ENCODE measurements at regions not wholly inside any gene's neighbourhood (a gene's known extent, or its start where the extent isn't known, plus 50 kb on each side); places are given as distances from the start of the nearest gene placed in this dataset.
"Not testable (repeated sequence)": the region's sequence is repeated elsewhere in the genome, so short reads cannot be mapped to it uniquely, and the experiment has no call there.

- FAIRE-seq (no peak), DNase-seq (ENCODE audit: low spot score in 2 of 2) (no peak)
These were observed 81.8 kb upstream of the MAP3K1 start for GRCh38 chr5:56733580-56733979.

DNA sequence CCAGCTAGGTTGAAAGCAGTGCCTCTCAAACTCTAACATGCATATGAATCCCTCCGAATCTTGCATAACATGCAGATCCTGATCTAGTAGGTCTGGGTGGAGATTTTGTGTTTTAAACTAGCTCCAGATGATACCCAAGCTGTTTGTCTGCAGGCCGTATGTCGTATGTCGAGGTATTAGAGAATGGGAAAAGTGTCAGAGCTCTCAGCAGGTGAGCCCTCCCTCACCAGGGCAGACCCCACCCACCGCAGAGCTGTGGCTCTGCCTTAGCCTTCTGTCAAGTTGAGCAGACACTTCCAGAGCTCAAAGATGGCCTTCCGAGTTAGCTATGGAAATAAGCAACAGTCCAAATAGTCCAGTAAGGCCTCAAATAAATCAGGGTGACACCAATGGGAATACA is 83.2 kb upstream of the MAP3K1 start:
- DNase-seq (ENCODE audit: low spot score in 2 of 2) (no peak), FAIRE-seq (no peak)

GRCh38 chr5:56731473-56731872 is 83.9 kb upstream of the MAP3K1 start:
- not testable (repeated sequence) for DNase-seq (ENCODE audit: low spot score in 2 of 2); FAIRE-seq

- DNase-seq (ENCODE audit: low spot score in 2 of 2): no peak
- FAIRE-seq: no peak
These were observed 85.9 kb upstream of the MAP3K1 start for GRCh38 chr5:56729488-56729887.

DNA sequence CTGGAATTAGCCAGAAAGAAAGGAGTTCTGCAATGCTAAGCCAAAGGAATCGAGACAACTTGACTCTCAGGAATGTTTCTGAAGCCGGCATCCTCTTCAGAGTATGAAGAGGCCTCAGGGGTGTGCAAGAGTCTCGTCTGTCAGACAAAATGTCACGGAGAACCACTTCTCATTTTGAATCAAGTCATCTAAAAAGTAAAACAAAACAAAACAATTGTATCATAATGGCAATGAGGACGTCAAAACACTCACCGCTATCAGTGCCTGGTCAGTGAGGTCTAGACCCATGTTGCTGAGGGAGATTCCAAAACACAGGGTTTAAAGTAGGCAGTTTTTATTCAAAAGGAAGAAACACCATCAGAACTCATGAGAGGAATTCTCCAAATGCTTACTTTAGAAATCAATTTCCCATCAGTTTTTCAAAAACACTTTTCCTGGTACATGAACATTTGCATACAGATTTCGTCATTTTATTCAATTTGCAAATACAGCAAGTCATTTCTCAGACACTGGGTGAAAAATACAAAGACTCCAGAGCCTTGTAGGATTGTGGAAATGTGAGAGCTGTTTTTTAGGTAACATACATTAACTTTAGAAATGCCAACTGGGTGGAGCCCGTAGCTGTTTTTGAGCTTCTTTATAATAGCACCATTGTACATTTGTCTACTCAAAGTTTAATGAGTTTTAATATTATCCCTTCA is 89.5 kb upstream of the MAP3K1 start:
- no peak for FAIRE-seq

GRCh38 chr5:56724857-56725256 is 90.5 kb upstream of the MAP3K1 start:
- FAIRE-seq; DNase-seq (ENCODE audit: low spot score in 2 of 2): not testable (repeated sequence)

More for the DNA sequence above, 89.5 kb upstream of the MAP3K1 start:
- DNase-seq (ENCODE audit: low spot score in 2 of 2): no peak

DNA sequence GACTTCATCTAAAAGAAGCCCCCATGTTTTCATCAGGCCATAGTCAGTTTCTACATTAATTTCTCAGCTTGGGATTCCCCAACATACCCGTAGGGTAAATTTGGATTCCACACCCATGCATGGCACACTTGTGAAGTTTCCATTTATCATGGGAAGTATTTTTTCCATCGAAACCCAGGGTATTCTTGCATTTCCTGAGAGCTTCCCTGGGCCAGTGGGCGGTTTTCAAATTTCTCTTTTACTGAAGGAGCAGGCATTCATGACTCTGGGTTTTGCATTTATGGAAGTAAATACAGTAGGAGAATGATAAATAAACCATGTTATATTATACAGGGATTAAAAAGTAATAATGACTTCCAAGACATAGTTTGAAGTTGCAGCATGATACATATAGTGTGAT is 93.0 kb upstream of the MAP3K1 start:
- FAIRE-seq: no peak
- no peak for DNase-seq (ENCODE audit: low spot score in 2 of 2)

DNA sequence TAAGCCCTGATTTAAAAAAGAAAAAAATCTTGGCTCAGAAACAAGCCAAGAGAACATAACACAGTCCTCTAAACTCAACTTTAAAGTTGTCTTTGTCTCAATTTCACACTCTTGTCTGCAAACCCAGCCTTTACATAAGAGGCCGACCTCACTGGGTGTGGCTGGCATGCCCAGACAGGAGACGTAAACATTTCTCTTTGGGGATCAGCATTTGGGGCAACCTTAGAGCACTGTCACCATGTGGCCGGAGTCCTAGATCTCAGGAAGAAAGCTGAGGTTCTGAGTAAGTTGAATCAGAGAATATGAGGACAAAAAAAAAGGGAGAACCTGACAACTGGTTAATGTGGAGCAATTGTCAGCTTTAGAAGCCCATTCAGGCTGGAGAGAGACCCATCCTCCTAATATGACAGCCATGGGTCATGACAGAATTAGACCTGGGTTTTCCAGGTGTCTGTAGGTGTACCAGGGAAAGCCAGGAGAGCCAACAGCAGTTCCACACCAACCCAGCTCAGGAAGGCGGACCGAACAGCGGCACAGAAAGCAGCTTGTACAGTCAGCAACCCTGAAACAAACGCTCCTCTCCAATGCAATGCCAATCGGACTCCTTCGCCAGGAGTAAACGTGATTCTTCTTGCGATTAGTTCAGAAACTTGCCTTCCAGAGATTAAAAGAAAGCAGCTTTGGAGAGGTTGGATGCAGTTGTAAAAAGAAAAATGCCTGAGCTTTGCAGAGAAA is 97.9 kb upstream of the MAP3K1 start:
- no peak for DNase-seq (ENCODE audit: low spot score in 2 of 2)
- no peak for FAIRE-seq

DNA sequence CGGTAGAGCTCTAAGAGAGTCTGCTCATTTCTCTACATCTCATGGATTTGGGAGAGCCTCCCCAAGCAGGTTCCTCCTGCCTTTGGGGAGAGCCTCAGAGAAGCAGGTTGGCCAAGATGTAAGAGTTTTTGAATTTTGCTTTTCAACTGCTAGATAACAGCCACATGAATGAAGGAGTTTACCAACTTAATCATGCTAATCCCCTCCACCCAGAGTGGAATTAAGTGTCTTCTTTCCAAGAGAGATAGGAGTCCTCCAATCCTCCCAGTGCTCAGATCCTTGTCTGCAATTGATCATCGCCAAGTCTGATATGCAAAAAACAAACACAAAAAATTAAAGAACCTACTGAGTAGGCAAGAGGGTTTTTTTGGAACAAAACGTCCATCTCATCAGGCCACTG is 99.4 kb upstream of the MAP3K1 start:
- DNase-seq (ENCODE audit: low spot score in 2 of 2) (no peak), FAIRE-seq (no peak)

- no peak for FAIRE-seq
- no peak for DNase-seq (ENCODE audit: low spot score in 2 of 2)
These were observed 102.3 kb upstream of the MAP3K1 start for GRCh38 chr5:56712895-56713591.

GRCh38 chr5:56710826-56711590 is 104.3 kb upstream of the MAP3K1 start:
- no peak for DNase-seq (ENCODE audit: low spot score in 2 of 2)
- no peak for FAIRE-seq

- FAIRE-seq (no peak), DNase-seq (ENCODE audit: low spot score in 2 of 2) (no peak)
These were observed 108.8 kb upstream of the MAP3K1 start for GRCh38 chr5:56706504-56706903.

- no peak for FAIRE-seq
- no peak for DNase-seq (ENCODE audit: low spot score in 2 of 2)
These were observed 110.1 kb upstream of the MAP3K1 start for GRCh38 chr5:56705217-56705616.

DNA sequence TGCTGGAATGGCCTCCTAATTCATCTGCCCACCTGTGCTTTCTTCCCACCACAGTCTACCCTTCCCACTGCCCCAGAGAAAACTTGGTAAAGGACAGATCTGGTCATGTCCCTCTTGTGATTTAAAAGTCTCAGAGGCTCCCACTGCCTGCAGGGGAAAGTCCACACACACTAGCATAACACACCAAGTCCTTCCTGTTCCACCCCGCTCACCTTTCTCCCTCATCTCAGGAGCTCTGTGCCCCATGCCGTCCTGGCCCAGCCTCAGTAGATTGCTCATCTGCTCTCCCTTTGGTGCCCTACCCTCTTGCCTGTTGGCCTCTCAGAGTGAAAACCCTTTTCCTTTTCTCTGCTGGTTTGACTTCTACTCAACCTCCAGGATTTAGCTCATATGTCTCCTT is 111.4 kb upstream of the MAP3K1 start:
- FAIRE-seq: no peak
- DNase-seq (ENCODE audit: low spot score in 2 of 2): no peak

GRCh38 chr5:56700711-56701110 is 114.6 kb upstream of the MAP3K1 start:
- DNase-seq (ENCODE audit: low spot score in 2 of 2): no peak
- FAIRE-seq: no peak

DNA sequence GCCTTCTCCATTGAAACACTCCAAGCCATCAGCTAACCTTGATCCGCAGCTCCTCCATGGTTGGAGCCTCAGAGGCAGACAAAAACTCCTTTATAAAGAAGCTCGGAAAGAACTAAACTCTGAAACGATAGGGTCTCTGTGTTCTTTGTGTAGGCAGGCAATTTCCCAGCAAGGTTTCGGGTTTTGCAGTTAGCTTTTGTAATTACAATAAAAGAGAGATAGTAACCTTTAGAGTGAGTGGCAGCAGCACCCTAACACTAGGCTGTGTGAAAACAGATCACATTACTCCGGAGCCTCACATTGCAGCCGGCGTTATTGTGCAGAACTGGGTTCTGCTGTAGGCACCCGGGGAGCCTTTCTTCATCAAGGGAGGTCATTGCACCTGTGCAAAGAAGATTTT is 115.8 kb upstream of the MAP3K1 start:
- DNase-seq (ENCODE audit: low spot score in 2 of 2) (no peak), FAIRE-seq (no peak)

DNA sequence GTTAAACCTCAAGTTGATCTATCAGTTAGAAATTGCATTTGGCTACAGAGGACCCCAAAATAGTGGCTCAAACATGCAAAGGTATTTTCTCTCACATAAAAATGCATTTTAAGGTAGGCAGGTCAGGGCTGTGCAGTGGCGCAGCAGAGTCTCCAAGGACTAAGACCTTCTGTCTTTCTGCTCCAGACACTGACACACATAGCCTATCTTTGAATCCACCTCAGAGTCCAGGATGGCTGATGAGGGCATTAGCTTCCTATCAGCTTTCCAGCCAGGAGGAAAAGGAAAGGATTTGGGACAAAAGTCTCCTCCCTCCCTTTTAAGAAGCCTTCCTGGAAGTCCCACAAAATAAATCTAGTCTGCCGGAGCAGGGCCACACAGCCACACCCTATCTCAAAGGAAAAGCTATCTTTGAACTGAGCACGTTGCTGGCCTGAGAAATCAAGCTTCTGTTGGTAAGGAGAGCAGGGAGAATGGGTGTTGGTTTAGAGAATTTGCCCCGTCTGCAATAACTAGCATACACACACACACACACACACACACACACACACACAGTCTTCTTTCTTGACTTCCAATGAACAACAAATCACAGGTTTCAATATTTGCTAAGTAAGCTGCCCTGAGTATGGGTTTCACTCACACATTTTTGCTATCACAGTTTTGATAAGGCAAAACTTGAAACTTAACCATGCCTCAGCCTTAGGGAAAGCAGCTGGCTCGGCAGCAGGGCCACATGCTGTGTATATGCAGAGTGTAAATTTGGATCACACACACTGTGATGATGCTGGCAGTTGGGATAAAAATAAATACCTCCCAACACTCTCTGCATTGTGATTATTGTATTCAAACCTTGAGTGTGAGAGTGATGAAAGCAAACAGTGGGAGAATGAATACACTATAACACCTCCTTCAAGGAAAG is 116.6 kb upstream of the MAP3K1 start:
- FAIRE-seq (no peak), DNase-seq (ENCODE audit: low spot score in 2 of 2) (peak in 1 of 2 donors; percentile 38)

DNA sequence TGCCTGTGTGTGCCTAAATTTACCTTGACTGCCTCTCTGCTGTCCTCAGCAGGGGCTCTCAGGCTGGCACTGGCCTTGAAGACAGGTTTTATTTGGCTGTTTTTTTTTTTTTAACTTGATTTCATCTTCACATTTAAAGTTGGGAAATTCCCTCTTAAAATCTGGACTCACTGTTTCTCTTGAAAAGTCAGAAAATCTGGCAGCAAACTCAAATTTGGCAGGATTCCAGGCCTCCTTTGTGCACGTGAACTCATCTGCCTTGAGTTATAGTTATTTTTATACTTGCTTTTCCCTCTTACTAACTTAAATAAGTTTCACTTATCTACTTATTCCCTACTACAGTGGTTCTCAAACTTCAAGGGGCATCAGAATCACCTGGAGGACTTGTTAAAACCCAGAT is 118.4 kb upstream of the MAP3K1 start:
- FAIRE-seq: no peak
- no peak for DNase-seq (ENCODE audit: low spot score in 2 of 2)

- FAIRE-seq (no peak), DNase-seq (ENCODE audit: low spot score in 2 of 2) (no peak)
These were observed 122.1 kb upstream of the MAP3K1 start for GRCh38 chr5:56693220-56693579.
